ENCODE measurements at regions not wholly inside any gene's neighbourhood (a gene's known extent, or its start where the extent isn't known, plus 50 kb on each side); places are given as distances from the start of the nearest gene placed in this dataset.

- H3K9me3 Mint-ChIP-seq (ENCODE audit: low read depth): peaks cover 42% of the 10 kb centered on the region
- H3K27ac Mint-ChIP-seq (ENCODE audit: unreplicated experiment): no peak overlapping the region
Measured at GRCh38 chr16:5575121-5575520, 477.5 kb upstream of the EEF2KMT start.

GRCh38 chr16:5572056-5572455 lies 474.5 kb upstream of the EEF2KMT start:
- DNase-seq (ENCODE audit: low spot score): no peak
- Mint-ChIP-seq H3K27me3 (ENCODE audit: low read depth) (no peaks in the 10 kb centered on the region), H3K27ac (ENCODE audit: unreplicated experiment) (no peak overlapping the region), H3K9me3 (ENCODE audit: low read depth) (peaks cover 55% of the 10 kb centered on the region), H3K4me3 (ENCODE audit: unreplicated experiment) (no peak overlapping the region), H3K36me3 (ENCODE audit: low read depth) (no peaks in the 10 kb centered on the region), H3K4me1 (ENCODE audit: low read depth) (no peaks in the 10 kb centered on the region)
- no peak for TF ChIP-seq CTCF (IDR thresholded peaks at IDR 0.05)

More at GRCh38 chr16:5575121-5575520, 477.5 kb upstream of the EEF2KMT start:
- TF ChIP-seq CTCF (IDR thresholded peaks at IDR 0.05): no peak
- Mint-ChIP-seq H3K4me3 (ENCODE audit: unreplicated experiment) (no peak overlapping the region), H3K27me3 (ENCODE audit: low read depth) (no peaks in the 10 kb centered on the region), H3K4me1 (ENCODE audit: low read depth) (no peaks in the 10 kb centered on the region), H3K36me3 (ENCODE audit: low read depth) (no peaks in the 10 kb centered on the region)
- no peak for DNase-seq (ENCODE audit: low spot score)

- no peaks in the 10 kb centered on the region for H3K36me3 Mint-ChIP-seq (ENCODE audit: low read depth)
- DNase-seq (ENCODE audit: low spot score): no peak
- peaks cover 56% of the 10 kb centered on the region for H3K9me3 Mint-ChIP-seq (ENCODE audit: low read depth)
- H3K27me3 Mint-ChIP-seq (ENCODE audit: low read depth): no peaks in the 10 kb centered on the region
- no peak overlapping the region for H3K4me3 Mint-ChIP-seq (ENCODE audit: unreplicated experiment)
- no peak for TF ChIP-seq CTCF (IDR thresholded peaks at IDR 0.05)
- H3K4me1 Mint-ChIP-seq (ENCODE audit: low read depth): no peaks in the 10 kb centered on the region
- H3K27ac Mint-ChIP-seq (ENCODE audit: unreplicated experiment): no peak overlapping the region
Measured at GRCh38 chr16:5571446-5571845, 473.9 kb upstream of the EEF2KMT start.

GRCh38 chr16:5561800-5562199 lies 464.2 kb upstream of the EEF2KMT start:
- H3K9me3 Mint-ChIP-seq (ENCODE audit: low read depth): peaks cover 46% of the 10 kb centered on the region
- DNase-seq (ENCODE audit: low spot score): no peak
- no peak overlapping the region for H3K27ac Mint-ChIP-seq (ENCODE audit: unreplicated experiment)
- TF ChIP-seq CTCF (IDR thresholded peaks at IDR 0.05): no peak
- H3K36me3 Mint-ChIP-seq (ENCODE audit: low read depth): no peaks in the 10 kb centered on the region
- no peaks in the 10 kb centered on the region for H3K4me1 Mint-ChIP-seq (ENCODE audit: low read depth)
- no peak overlapping the region for H3K4me3 Mint-ChIP-seq (ENCODE audit: unreplicated experiment)
- no peaks in the 10 kb centered on the region for H3K27me3 Mint-ChIP-seq (ENCODE audit: low read depth)

GRCh38 chr16:5560084-5560483 lies 462.5 kb upstream of the EEF2KMT start:
- no peak for TF ChIP-seq CTCF (IDR thresholded peaks at IDR 0.05)
- Mint-ChIP-seq H3K27ac (ENCODE audit: unreplicated experiment) (no peak overlapping the region), H3K9me3 (ENCODE audit: low read depth) (peaks cover 44% of the 10 kb centered on the region), H3K27me3 (ENCODE audit: low read depth) (no peaks in the 10 kb centered on the region), H3K36me3 (ENCODE audit: low read depth) (no peaks in the 10 kb centered on the region), H3K4me3 (ENCODE audit: unreplicated experiment) (no peak overlapping the region), H3K4me1 (ENCODE audit: low read depth) (no peaks in the 10 kb centered on the region)
- no peak for DNase-seq (ENCODE audit: low spot score)

Measured in chondrocyte (in vitro differentiated cells).